Lower lobe of right lung (tissue), 2 donors: ENCODE measurements at regions not wholly inside any gene's neighbourhood (a gene's known extent, or its start where the extent isn't known, plus 50 kb on each side); places are given as distances from the start of the nearest gene placed in this dataset.

Source experiments
- ATAC-seq, 2 donors: fragments of 200-7000 bp; cut with Tn5 transposase; one replicate each; pipeline ENCODE4 v1.9.1; 2020 to 2022; ENCODE audit warnings: mild to moderate bottlenecking in 2 of 2, moderate library complexity in 2 of 2
- DNase-seq: peaks from one replicate; pipeline ENCODE4 v3.0.0-alpha.2; 2020
- H3K27ac ChIP-seq: fragments of 200-600 bp; one replicate; pipeline ENCODE4 v1.8.0; 2022
- H3K27me3 ChIP-seq: fragments of 200-600 bp; one replicate; pipeline ENCODE4 v1.8.0; 2022; ENCODE audit warnings: low read depth
- H3K36me3 ChIP-seq: fragments of 200-600 bp; one replicate; pipeline ENCODE4 v1.8.0; 2022; ENCODE audit warnings: mild to moderate bottlenecking
- H3K4me1 ChIP-seq: fragments of 200-600 bp; one replicate; pipeline ENCODE4 v1.8.0; 2022
- H3K4me3 ChIP-seq: fragments of 200-600 bp; one replicate; pipeline ENCODE4 v1.8.0; 2022; ENCODE audit warnings: mild to moderate bottlenecking
- H3K9me3 ChIP-seq: fragments of 200-600 bp; one replicate; pipeline ENCODE4 v1.8.0; 2022
- CTCF ChIP-seq: fragments of 200-600 bp; IDR thresholded peaks from one replicate; pipeline ENCODE4 v1.8.0; 2022; ENCODE audit warnings: antibody characterized with exemption, mild to moderate bottlenecking
- intact Hi-C: fragments of 100-400 bp; cut with DNase I; formaldehyde crosslinking; loops from one replicate; pipeline ENCODE4 v1.11.0; 2022
- donor health status: DM: no; HTN: yes; CAD: no; lungs with severe emphysema.

- no peaks in the 10 kb centered on the region for H3K27me3 ChIP-seq
- H3K4me3 ChIP-seq, result no peak overlapping the region
- H3K9me3 ChIP-seq, result no peaks in the 10 kb centered on the region
- no peak overlapping the region for H3K27ac ChIP-seq
- TF ChIP-seq CTCF, result no peak
- intact Hi-C loops, result no loop called here
- no peaks in the 10 kb centered on the region for H3K36me3 ChIP-seq
- DNase-seq, result no peak
- peak in 1 of 2 donors; percentile 15 for ATAC-seq
- H3K4me1 ChIP-seq, result no peaks in the 10 kb centered on the region
These were observed 107.3 kb upstream of the MAF start for GRCh38 chr16:79707876-79708275.

GRCh38 chr16:79703066-79703465 is 102.5 kb upstream of the MAF start:
- no peaks in the 10 kb centered on the region for H3K27me3 ChIP-seq
- no peak for TF ChIP-seq CTCF
- no peaks in the 10 kb centered on the region for H3K4me1 ChIP-seq
- no peaks in the 10 kb centered on the region for H3K9me3 ChIP-seq
- ATAC-seq (no peak), DNase-seq (no peak)
- no peak overlapping the region for H3K27ac ChIP-seq
- no peak overlapping the region for H3K4me3 ChIP-seq
- intact Hi-C loops, result no loop called here
- H3K36me3 ChIP-seq, result no peaks in the 10 kb centered on the region

GRCh38 chr16:79698341-79698753 is 97.8 kb upstream of the MAF start:
- H3K36me3 ChIP-seq, result no peaks in the 10 kb centered on the region
- ATAC-seq, result peak; percentile 54 to 64
- DNase-seq, result no peak

GRCh38 chr16:79697562-79698112 is 97.1 kb upstream of the MAF start:
- no peaks in the 10 kb centered on the region for H3K4me1 ChIP-seq
- ATAC-seq (no peak), DNase-seq (no peak)
- H3K36me3 ChIP-seq, result no peaks in the 10 kb centered on the region
- H3K9me3 ChIP-seq, result peaks cover 6% of the 10 kb centered on the region
- intact Hi-C loops, result no loop called here
- H3K4me3 ChIP-seq, result no peak overlapping the region
- no peaks in the 10 kb centered on the region for H3K27me3 ChIP-seq
- H3K27ac ChIP-seq, result peak overlapping the region; percentile 11
- TF ChIP-seq CTCF, result no peak

More at GRCh38 chr16:79698341-79698753, 97.8 kb upstream of the MAF start:
- Histone ChIP-seq H3K27me3 (no peaks in the 10 kb centered on the region), H3K4me1 (no peaks in the 10 kb centered on the region), H3K4me3 (no peak overlapping the region), H3K27ac (peak overlapping the region; percentile 11), H3K9me3 (peaks cover 2% of the 10 kb centered on the region)
- intact Hi-C loops, result no loop called here
- no peak for TF ChIP-seq CTCF

- Histone ChIP-seq H3K4me3 (no peak overlapping the region), H3K9me3 (peaks cover 6% of the 10 kb centered on the region), H3K36me3 (no peaks in the 10 kb centered on the region), H3K27me3 (no peaks in the 10 kb centered on the region), H3K4me1 (no peaks in the 10 kb centered on the region), H3K27ac (no peak overlapping the region)
- ATAC-seq (no peak), DNase-seq (no peak)
- no peak for TF ChIP-seq CTCF
- intact Hi-C loops, result no loop called here
These were observed 90.5 kb upstream of the MAF start for GRCh38 chr16:79691007-79691406.
